Thyroid gland (tissue), 4 donors: ENCODE measurements at regions not wholly inside any gene's neighbourhood (a gene's known extent, or its start where the extent isn't known, plus 50 kb on each side); places are given as distances from the start of the nearest gene placed in this dataset.

Experiments used
- DNase-seq, 2 donors: peaks; one replicate each; pipeline ENCODE4 v3.0.0-alpha.2; 2019
- H3K27ac ChIP-seq, 3 donors: fragments of 200-600 bp; sonication (generic); 1 replicate in 2 of 3; 2 replicates in 1 of 3; pipeline ENCODE4 v1.5.1; 2016 to 2019; ENCODE audit warnings: mild to moderate bottlenecking in 1 of 3, moderate library complexity in 1 of 3
- H3K27me3 ChIP-seq: fragments of 200-600 bp; sonication (generic); one replicate; pipeline ENCODE4 v1.5.1; 2019
- H3K36me3 ChIP-seq, 2 donors: fragments of 200-600 bp; sonication (generic); one replicate each; pipeline ENCODE4 v1.5.1; 2016 to 2019
- H3K4me1 ChIP-seq, 2 donors: fragments of 200-600 bp; sonication (generic); one replicate each; pipeline ENCODE4 v1.5.1; 2017 to 2019
- H3K4me3 ChIP-seq, 3 donors: fragments of 200-600 bp; sonication (generic); replicated peaks in 1 of 3; 1 replicate in 2 of 3; 2 replicates in 1 of 3; pipeline ENCODE4 v1.5.1; 2016; ENCODE audit warnings: mild to moderate bottlenecking in 1 of 3
- H3K9me3 ChIP-seq: fragments of 200-600 bp; sonication (generic); one replicate; pipeline ENCODE4 v1.5.1; 2017
- CTCF ChIP-seq, 6 experiments: fragments of 200-600 bp in 3 of 6; fragments of 450-650 bp in 3 of 6; sonication (generic) in 3 of 6; IDR thresholded peaks; one replicate each; pipeline ENCODE4 v1.5.1; 2016 to 2019; ENCODE audit warnings: antibody characterized with exemption in 6 of 6, mild to moderate bottlenecking in 2 of 6, inconsistent platforms in 1 of 6, moderate library complexity in 1 of 6
- POLR2A ChIP-seq, 2 donors: fragments of 450-650 bp; IDR thresholded peaks; one replicate each; pipeline ENCODE4 v1.6.1; 2017; ENCODE audit warnings: antibody characterized with exemption in 2 of 2, mild to moderate bottlenecking in 2 of 2, moderate library complexity in 1 of 2
- WGBS, 2 donors: methylation state at CpG; one replicate each; pipeline ENCODE4 v1.1.5; 2017; 5-methylcytosine and 5-hydroxymethylcytosine counted together
- intact Hi-C: fragments of 100-400 bp; cut with DNase I; formaldehyde crosslinking; loops from one replicate; pipeline ENCODE4 v1.15.1; 2023

- intact Hi-C loops = no loop called here
- Histone ChIP-seq H3K36me3 (no peaks in the 10 kb centered on the region), H3K27ac (no peak overlapping the region), H3K4me1 (no peaks in the 10 kb centered on the region), H3K9me3 (no peaks in the 10 kb centered on the region), H3K27me3 (no peaks in the 10 kb centered on the region), H3K4me3 (no peak overlapping the region)
- no peak for TF ChIP-seq CTCF (IDR thresholded peaks at IDR 0.05)
- no peak for TF ChIP-seq POLR2A (IDR thresholded peaks at IDR 0.05)
- 86 to 90% methylated on average over 3 of the region's 3 CpGs for WGBS, 2 donors
- DNase-seq = no peak
Measured at GRCh38 chr11:23956586-23956985, 540.3 kb upstream of the LUZP2 start.

GRCh38 chr11:23957314-23957713 is 539.5 kb upstream of the LUZP2 start:
- intact Hi-C loops = no loop called here
- no peak for DNase-seq
- WGBS, 2 donors = 85 to 88% methylated on average over 4 of the region's 4 CpGs
- H3K4me3 ChIP-seq = no peak overlapping the region
- no peaks in the 10 kb centered on the region for H3K9me3 ChIP-seq
- no peaks in the 10 kb centered on the region for H3K36me3 ChIP-seq
- no peaks in the 10 kb centered on the region for H3K27me3 ChIP-seq
- no peak overlapping the region for H3K27ac ChIP-seq
- TF ChIP-seq CTCF (IDR thresholded peaks at IDR 0.05) (no peak), POLR2A (IDR thresholded peaks at IDR 0.05) (no peak)
- H3K4me1 ChIP-seq = no peaks in the 10 kb centered on the region

GRCh38 chr11:23959462-23959861 is 537.4 kb upstream of the LUZP2 start:
- Histone ChIP-seq H3K4me3 (no peak overlapping the region), H3K4me1 (no peaks in the 10 kb centered on the region), H3K27ac (no peak overlapping the region), H3K9me3 (no peaks in the 10 kb centered on the region), H3K36me3 (no peaks in the 10 kb centered on the region), H3K27me3 (no peaks in the 10 kb centered on the region)
- 67 to 77% methylated on average over 3 of the region's 3 CpGs for WGBS, 2 donors
- intact Hi-C loops = no loop called here
- TF ChIP-seq CTCF (IDR thresholded peaks at IDR 0.05) = no peak
- TF ChIP-seq POLR2A (IDR thresholded peaks at IDR 0.05) = no peak
- no peak for DNase-seq

GRCh38 chr11:23961503-23962338 is 535.1 kb upstream of the LUZP2 start:
- H3K36me3 ChIP-seq = no peaks in the 10 kb centered on the region
- 83 to 85% methylated on average over 12 of the region's 20 CpGs for WGBS, 2 donors
- H3K4me1 ChIP-seq = no peaks in the 10 kb centered on the region
- H3K4me3 ChIP-seq = no peak overlapping the region
- H3K27me3 ChIP-seq = no peaks in the 10 kb centered on the region
- H3K9me3 ChIP-seq = no peaks in the 10 kb centered on the region
- H3K27ac ChIP-seq = no peak overlapping the region
- no peak for DNase-seq
- TF ChIP-seq POLR2A (IDR thresholded peaks at IDR 0.05) (no peak), CTCF (IDR thresholded peaks at IDR 0.05) (no peak)
- intact Hi-C loops = no loop called here

GRCh38 chr11:23973244-23973643 is 523.6 kb upstream of the LUZP2 start:
- WGBS, 2 donors = 43 to 55% methylated on average over 2 of the region's 2 CpGs
- Histone ChIP-seq H3K27ac (no peak overlapping the region), H3K9me3 (no peaks in the 10 kb centered on the region), H3K4me1 (no peaks in the 10 kb centered on the region), H3K27me3 (no peaks in the 10 kb centered on the region), H3K4me3 (no peak overlapping the region), H3K36me3 (no peaks in the 10 kb centered on the region)
- no peak for DNase-seq
- intact Hi-C loops = no loop called here
- TF ChIP-seq CTCF (IDR thresholded peaks at IDR 0.05) (no peak), POLR2A (IDR thresholded peaks at IDR 0.05) (no peak)
